ENCODE measurements at regions not wholly inside any gene's neighbourhood (a gene's known extent, or its start where the extent isn't known, plus 50 kb on each side); places are given as distances from the start of the nearest gene placed in this dataset.

GRCh38 chr4:177699365-177700213 lies 257.4 kb upstream of the AGA start:
- DNase-seq, result no peak

DNA sequence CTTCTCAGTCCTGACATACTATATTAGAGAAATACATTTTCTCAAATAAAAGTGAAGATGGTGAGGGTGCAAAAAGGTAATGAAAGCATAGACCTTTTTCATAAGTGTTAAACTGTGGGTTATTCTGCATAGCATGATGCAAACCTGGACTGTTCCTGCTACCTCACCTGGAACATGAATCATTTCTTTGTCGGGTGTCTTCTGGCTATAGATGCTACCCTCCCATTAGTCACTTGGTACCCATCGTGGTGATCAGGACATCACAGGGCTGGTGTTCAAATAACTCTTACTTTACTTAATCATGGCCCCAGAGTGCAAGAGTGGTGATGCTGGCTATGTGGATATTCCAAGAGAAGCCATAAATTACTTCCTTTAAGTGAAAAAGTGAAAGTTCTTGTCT lies 264.7 kb upstream of the AGA start:
- DNase-seq, result no peak

DNA sequence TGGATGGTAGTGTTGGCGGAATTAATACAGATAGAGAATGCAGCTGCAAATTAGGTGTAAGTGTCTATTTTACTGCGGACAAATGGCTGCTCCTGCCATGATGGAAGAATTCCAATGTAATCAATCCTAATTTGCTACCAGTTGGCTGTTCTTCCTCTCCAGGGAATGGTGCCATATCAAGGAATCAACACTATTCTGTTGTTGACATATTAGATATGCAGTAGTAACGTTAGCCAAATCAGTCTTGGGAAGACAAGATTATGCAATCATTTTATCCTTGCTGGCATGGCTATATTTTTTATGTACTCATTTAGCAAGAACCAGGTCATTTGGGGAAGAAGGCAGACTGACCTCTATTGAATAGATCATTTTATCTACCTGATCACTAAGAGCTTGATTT lies 271.2 kb upstream of the AGA start:
- DNase-seq, result no peak

- no peak for DNase-seq
These were observed 275.2 kb upstream of the AGA start for GRCh38 chr4:177717407-177717806.

GRCh38 chr4:177718514-177718913 lies 276.3 kb upstream of the AGA start:
- DNase-seq, result no peak

DNA sequence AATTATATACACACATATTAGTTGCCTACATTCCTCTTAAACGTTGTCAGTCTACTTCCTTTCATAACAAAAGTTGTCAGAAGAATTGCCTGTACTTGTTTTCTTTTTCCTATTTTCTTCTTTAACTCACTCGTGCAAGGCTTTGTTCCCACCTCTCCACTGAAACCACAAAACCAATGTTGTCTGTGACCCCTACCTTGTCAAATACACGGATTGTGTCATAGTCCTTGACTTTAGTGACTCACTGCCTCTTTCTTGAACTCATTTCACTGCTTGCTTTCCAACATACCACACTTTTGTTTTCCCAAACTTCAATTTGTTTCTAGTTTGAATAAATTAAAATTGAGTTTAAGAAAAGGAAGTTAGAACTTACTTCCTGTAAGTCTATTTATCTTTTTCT lies 283.9 kb upstream of the AGA start:
- no peak for DNase-seq

DNA sequence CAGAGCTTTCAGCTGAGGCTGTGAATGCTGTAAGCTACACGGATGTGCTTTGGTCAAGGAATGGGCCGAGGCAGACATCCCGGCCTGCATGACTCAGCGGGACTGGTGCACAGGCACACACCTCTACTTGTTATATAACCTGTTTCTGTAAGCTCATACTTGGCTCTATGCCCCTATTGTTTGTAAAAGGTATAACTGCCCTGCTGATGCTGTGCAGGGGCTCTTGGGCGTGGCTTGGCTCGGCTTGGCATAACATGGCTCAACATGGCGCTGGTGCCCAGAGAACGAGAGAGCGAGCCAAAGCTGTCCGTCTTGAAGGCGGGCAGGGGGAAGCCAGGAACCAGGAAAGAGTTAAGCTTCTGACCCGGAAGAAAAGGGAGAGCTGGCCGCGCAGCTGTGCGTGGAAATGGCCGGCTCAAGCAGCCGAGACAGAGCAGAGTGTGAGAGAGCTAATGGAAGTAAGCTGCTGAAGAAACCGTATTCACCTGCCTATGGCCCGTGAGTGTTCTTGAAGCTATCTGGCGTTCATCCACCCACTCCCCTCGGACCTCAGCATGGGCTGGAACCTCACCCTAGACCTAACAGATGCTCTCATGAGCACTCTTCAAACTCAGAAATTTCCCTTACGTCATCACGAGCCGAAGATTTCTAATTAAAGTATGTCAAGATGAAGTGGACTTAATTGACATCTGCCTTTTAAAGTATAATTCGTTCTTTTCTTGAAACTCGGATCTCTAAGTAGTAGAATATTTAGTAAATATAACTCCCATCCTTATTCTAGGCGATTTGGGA lies 286.3 kb upstream of the AGA start:
- DNase-seq, result no peak

DNA sequence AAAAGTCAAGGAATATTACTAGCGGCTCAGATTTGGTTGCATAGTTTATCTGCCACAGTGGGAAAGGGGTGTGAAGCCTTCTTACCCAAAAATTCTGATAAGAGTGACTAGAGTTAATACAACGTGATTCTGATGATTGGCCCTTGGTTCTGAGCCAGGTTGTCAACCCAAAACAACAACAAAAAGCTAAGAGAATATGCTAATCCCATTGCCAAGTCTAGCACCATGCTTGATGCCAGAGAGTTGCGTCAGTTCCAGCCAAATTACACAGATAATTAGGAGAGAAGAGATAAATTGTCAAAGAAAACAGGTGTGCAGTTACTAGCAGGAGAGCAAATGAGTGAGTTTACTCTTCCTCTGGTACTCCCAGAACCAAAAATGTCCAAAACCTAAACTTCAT lies 287.4 kb upstream of the AGA start:
- DNase-seq, result no peak

GRCh38 chr4:177737387-177737940 lies 295.2 kb upstream of the AGA start:
- no peak for DNase-seq

DNA sequence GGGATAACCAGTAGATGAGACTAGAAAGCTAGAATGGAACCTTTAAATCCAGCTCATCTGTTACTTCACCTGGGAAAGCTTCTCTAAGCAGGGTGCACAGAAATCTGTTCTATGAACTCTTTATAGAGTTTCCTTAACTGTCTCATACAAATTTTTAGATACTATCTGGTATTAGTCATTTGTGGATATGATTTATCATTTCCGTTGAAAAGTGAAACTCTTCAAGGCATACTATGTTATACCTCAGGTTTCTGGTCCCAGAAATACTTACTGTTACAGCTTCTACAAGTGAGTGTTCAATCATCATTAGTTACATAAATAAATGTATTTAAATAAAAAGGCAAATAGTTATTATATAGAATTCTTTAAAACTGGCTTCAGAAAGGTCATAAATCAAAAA lies 298.3 kb upstream of the AGA start:
- no peak for DNase-seq

DNA sequence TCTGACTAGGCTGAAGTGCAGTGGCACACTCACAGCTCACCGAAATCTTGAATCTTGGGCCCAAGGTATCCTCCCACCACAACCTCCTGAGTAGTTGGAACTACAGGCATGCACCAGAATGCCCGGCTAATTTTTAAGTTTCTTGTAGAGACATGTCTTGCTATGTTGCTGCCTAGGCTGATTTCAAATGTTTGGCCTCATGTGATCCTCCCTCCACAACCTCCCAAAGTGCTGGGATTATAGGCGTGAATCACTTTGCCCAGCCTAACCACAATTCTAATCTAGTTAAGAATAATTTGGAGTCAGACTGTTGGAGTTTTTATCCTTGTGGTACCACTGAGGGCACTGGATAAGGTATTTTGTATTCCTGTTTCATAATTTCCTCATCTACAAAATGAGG lies 317.5 kb upstream of the AGA start:
- no peak for DNase-seq

DNA sequence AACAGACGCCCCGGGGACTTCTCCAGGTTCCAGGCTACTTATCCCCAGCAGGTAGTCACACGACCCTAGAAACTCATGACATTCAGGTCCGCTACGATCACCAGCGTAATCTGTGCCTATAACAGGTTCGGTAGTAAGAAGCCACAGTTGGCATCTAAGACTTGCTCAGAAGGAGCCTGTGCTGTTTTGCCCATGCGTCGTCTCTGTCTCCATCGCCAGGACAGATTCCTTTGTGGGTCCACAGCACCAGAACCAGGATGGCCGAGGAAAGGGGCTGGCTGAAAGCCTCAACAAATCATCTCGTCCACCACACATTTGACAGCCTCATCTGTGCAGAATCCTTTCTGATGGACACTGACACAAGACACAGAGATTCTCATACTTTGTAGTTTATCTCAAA lies 319.5 kb upstream of the AGA start:
- no peak for DNase-seq

DNA sequence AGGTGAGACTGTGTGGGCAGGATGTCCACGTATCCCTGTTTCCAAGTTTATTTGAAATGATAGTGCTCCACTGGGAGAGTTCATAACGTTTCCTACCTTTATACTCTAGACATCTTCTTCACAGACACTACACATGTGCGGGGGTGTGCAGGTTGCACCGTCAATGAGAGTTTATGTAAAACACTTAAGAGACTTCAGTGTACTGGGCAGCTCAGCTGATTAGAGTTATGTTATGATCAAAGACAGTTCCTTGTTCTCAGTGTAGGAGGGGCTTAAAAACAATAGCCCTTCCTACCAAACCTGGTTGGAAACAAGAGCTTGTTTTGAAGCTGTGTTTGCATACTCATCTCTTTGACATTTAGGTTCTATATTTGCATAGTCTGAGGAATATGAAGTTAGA lies 326.9 kb upstream of the AGA start:
- no peak for DNase-seq

DNA sequence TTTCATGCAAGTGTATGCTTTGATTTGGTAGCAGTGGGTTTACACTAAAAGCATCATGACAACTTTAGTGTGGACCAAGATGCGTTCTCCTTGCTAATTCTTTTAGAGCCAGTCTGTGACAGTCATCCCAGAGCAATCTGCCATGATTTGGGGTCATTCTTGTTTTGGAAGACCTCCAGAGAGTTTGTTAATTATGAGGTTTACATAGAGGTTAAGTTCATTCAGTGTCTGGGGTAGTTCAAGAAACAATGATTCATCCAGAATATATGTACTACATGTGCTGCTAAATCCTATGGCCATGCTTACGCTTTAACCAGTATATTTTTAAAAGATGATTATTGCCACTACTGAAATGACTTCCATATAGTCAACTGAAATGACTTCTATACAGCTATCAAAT lies 328.5 kb upstream of the AGA start:
- no peak for DNase-seq

DNA sequence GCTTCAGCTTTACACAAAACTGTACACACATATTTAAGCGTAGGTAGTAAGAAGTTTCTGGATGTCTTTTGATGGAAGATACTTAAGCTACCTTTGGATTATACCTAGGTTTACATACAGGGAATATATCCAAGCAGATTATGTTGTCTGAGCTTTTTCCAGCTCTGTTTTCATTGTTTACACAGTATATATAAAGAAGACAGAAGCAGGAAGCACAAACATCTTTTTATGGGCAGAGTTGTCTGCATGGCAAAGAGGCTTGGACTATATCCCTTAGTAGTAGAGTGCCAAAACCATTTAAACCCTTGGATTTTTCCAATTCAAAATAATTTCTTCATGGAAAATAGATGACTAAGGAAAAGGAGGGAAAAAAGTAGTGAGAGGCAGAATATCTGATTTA lies 329.4 kb upstream of the AGA start:
- no peak for DNase-seq

GRCh38 chr4:177778623-177779022 lies 336.4 kb upstream of the AGA start:
- DNase-seq, result no peak

GRCh38 chr4:177785000-177785399 lies 342.8 kb upstream of the AGA start:
- DNase-seq, result no peak

DNA sequence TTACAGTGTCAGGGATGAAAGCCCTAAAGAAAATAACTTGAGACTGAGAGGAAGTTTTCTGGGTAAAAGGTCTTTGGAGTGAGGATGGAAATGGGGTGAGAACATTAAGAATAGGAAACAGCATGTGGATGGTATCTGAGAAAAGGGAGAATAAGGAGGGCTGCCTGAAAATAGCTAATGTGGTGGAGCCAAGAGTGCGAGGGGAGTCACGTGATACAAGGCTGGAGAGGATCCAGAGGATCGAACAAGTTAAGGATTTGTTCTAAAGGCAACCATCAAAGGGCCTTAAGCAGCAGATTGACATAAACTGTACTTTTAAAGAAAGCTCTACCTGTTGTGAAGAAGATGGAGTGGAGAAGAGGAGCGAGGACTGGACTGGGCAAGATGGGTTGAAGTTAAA lies 347.4 kb upstream of the AGA start:
- DNase-seq, result no peak

- DNase-seq, result no peak
These were observed 349.0 kb upstream of the AGA start for GRCh38 chr4:177791188-177791587.

GRCh38 chr4:177796841-177797240 lies 354.6 kb upstream of the AGA start:
- DNase-seq, result no peak

- no peak for DNase-seq
These were observed 355.9 kb upstream of the AGA start for GRCh38 chr4:177798161-177798560.

DNA sequence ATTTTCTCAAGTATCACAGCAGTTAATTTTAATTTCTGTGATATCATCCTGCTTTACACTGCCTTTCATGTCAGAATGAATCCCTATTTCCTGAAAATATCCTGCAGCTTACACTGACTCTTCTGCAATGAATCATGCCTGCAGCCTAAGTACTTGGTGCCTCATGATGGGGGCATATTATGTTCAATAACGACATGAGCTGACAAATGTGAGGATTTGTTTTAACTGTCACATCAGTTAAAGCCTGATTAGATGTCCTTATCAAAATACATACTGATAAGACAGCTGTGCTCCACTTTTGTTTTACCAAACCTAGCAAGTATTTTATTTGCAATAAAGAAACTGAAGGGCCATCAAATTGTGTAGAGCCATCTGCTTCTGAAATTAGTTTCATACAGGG lies 359.9 kb upstream of the AGA start:
- no peak for DNase-seq

- no peak for DNase-seq
These were observed 360.4 kb upstream of the AGA start for GRCh38 chr4:177802661-177803060.

DNA sequence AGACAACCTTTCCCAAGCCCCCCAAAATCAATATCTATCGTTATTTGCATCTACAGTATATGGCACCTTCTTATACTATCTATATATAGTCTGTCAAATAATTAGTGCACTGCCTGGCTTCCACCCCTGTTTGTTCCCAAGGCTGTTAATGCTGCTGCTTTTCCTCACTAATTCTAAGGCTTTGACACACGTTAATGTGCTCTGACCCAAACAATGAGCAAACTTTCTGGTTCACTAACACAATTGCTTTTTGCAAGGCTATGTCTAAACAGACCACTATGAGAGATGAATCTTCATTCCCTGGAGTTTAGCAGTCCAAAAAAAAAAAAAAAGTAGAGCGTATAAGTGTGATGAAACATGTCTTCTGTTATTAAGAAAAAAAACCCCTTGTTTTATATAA lies 360.9 kb upstream of the AGA start:
- DNase-seq, result no peak
